NCI-H2227 (cell line): ENCODE measurements at regions not wholly inside any gene's neighbourhood (a gene's known extent, or its start where the extent isn't known, plus 50 kb on each side); places are given as distances from the start of the nearest gene placed in this dataset.
"Not testable (repeated sequence)": the region's sequence is repeated elsewhere in the genome, so short reads cannot be mapped to it uniquely, and the experiment has no call there.

Source experiments
- DNase-seq: peaks from one replicate; lab custom pipeline; 2025; ENCODE audit not compliant: unreplicated experiment; lab: John Stamatoyannopoulos, UW

DNA sequence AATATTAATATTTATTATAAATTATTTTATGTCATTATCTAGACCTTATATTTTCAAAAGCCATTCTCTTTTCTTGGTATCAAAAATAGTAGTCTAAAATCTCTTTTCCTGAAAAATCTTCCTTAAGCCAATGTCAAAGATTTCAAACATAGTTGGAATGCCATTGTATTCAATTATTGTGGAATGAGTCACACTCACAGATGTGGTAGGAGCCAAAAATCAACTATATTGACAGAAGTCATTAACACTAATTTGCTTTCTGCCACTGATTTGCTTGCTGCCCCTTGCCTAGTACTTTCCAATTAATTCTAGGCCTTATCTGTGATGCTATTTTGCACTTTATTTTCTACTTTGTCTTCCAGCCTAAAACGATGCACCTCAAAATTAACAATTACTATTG, 1326.3 kb upstream of the GJE1 start:
- no peak for DNase-seq

DNA sequence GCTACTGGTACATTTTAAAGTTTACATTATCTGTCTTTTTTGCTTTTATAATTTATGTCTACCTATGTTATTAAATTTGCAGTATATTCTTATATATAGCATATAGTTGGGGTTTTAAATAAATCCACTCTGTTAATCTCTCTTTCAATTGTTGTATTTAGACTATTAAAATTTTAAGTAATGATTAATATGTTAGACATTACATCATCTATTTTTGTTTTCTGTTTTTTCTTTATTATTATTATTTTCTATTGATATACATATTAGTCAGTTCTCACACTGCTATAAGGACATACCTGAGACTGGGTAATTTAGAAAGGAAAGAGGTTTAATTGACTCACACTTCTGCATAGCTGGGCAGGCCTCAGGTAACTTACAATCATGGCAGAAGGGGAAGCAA, 1338.2 kb upstream of the GJE1 start:
- DNase-seq = no peak

- no peak for DNase-seq
Measured at GRCh38 chr6:140790109-140790508, 1342.6 kb upstream of the GJE1 start.

- no peak for DNase-seq
Measured at GRCh38 chr6:140789466-140789865, 1343.3 kb upstream of the GJE1 start.

DNA sequence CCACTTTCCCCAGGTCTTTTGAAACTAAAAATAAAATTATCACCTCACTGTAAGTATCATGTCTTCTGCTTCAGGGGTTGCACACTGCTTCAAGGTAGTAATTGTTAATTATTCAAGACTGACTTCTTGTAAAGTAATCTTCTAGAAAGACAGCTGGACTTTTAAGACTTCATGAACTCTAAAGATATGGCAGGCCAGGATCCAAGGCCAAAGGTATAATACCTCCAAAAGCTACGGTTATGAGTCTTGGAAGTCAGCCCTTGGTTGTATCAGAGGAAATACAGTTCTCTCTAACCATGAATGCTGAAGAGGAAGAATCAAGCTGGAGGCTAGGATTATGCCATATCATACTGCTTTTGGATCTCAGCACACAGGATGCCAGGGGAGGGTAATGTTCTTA, 1346.8 kb upstream of the GJE1 start:
- DNase-seq = no peak

DNA sequence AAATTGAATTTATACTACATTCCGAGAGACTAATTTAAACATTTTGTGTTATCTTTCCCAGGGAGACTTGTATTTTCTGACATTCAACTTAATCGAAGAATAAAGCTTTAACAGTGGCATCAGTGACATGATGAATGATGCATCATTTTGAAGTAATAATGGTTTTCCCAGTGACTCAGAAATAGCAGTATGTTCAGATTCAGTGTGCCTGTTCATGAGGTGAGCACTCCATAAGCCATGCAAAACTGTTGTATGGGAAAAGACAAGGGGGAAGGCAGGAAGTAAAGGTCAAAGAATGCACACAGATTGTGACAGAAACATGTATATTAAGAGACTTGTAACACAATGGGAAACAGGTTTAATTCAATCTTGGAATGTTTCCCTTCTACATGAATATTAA, 1348.2 kb upstream of the GJE1 start:
- DNase-seq = no peak

DNA sequence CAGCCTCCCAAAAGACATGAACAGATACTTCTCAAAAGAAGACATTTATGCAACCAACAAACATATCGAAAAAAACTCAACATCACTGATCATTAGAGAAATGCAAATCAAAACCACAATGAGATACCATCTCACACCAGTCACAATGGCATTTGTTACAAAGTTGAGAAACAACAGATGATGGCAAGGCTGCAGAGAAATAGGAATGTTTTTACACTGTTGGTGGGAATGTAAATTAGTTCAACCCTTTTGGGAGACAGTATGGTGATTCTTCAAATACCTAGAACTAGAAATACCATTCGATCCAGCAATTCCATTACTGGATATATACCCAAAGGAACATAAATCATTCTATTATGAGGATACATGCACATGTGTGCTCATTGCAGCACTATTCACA, 1349.2 kb upstream of the GJE1 start:
- DNase-seq = not testable (repeated sequence)

- no peak for DNase-seq
Measured at GRCh38 chr6:140782941-140783340, 1349.8 kb upstream of the GJE1 start.

- DNase-seq = no peak
Measured at GRCh38 chr6:140779991-140780596, 1352.6 kb upstream of the GJE1 start.

DNA sequence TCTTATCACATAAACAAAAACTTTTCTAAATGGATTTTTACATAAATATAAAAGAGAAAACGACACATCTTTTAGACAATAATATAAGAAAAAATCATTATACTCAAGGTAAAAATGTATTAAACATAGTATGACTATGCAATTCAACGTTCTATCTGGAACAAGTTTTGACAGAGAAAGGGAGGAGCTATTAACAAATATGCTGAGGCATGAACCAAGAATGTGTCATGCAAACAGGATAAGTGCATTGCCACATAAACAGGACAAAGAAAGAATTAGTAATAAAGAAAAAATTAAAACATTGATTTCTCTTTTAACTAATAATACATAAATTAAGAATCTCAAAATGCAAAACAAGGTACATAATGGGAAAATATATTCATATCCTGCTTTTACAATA, 1353.4 kb upstream of the GJE1 start:
- DNase-seq = no peak

DNA sequence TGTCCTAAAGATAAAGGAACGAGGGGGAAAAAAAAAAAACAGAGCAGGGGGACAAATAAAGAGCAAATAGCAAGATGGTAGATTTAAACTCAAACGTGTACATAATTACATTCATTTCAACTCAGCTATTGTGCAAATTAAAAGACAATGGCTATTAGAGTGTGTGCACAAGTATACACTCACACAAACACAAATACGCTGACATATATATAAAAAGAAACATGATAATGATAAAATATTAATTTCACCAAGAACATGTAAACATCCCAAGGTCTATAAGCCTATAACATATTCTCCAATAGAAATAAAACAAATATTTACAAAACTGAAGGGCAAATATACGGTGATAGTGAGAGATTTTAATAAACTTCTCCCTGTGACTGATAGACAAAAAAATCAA, 1354.9 kb upstream of the GJE1 start:
- DNase-seq = no peak

DNA sequence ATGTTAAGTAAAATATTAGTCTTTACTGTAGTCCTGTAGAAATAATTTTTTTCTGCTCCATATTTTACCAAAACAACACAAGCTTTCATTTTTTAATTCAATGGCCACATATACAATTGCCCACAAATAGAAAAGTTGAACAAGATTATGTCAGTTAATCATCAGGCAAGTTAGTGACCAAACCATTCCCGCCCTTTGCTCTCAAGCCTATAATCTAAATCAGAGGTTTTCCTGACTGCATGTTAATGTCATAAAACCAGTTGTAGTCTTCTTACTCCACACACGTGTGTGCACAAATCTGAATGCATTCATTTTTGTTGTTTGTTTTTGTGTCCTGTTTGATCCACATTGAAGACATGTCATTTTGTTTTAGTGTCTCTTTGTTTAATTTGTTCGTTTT, 1357.7 kb upstream of the GJE1 start:
- no peak for DNase-seq

- DNase-seq = no peak
Measured at GRCh38 chr6:140774080-140774505, 1358.6 kb upstream of the GJE1 start.

DNA sequence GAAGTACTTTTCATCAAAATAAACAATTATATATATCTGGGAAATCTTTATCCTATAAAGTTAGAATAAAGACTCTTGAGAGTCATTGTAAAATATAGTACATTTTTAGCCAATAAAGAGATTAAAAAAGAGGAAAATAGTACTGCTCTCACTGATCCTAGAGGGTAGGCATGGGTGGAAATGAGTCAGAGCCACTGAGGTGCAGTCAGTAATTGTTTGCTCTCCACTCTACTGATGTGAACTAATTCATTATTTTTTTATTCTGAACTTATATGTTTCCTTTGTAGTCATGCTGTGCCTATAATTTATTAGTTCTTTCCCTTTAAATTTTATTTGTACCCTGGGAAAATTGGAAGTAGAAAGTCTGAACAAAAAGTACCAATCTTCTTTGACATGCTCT, 1359.4 kb upstream of the GJE1 start:
- DNase-seq = no peak

DNA sequence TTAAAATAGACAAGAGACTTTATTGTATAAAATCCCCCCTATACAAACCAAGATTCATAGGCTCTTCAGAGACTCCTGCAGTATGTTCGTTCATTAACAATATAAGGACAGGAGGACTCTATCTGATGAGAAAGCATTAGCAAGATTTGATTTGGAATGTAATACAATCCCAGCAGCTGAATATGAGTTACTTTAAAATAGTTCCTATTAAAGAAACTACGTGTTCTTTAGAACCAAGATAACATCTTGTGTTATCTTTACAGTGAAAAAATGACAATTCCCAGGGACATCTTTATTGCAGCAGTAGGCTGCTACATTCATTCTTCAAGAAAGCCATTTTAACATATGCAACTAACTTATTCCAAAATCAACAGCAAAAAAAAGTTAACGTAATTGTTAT, 1360.1 kb upstream of the GJE1 start:
- DNase-seq = no peak

GRCh38 chr6:140768133-140768532, 1364.6 kb upstream of the GJE1 start:
- DNase-seq = no peak

- DNase-seq = no peak
Measured at GRCh38 chr6:140766999-140767398, 1365.7 kb upstream of the GJE1 start.

GRCh38 chr6:140758169-140758877, 1374.4 kb upstream of the GJE1 start:
- no peak for DNase-seq

- no peak for DNase-seq
Measured at GRCh38 chr6:140752234-140752633, 1377.8 kb upstream of the CITED2 start.

- no peak for DNase-seq
Measured at GRCh38 chr6:140747114-140747513, 1372.7 kb upstream of the CITED2 start.

DNA sequence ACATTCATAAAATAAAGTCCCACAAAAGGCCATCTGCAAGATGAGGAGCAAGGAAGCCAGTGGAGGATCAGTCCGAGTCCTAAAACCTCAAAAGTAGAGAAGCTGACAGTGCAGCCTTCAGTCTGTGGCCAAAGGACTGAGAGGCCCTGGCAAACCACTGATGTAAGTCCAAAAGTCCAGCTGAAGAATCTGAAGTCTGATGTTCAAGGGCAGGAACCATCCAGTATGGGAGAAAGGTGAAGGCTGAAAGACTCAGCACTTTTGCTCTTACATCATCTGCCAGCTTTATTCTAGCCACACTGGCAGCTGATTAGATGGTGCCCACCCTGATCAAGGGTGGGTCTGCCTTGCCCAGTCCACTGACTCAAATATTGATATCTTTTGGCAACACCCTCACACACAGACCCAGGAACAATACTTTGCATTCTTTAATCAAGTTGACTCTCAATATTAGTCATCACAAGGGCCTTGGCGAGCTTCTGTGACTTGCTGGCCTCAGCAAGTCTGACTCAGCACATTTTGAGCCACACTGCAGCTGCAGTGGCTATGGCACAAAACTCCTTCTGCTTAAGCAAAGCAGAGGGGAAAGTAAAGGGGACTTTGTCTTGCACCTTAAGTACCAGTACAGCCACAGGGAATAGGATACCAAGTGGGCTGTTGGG, 1370.3 kb upstream of the CITED2 start:
- no peak for DNase-seq

DNA sequence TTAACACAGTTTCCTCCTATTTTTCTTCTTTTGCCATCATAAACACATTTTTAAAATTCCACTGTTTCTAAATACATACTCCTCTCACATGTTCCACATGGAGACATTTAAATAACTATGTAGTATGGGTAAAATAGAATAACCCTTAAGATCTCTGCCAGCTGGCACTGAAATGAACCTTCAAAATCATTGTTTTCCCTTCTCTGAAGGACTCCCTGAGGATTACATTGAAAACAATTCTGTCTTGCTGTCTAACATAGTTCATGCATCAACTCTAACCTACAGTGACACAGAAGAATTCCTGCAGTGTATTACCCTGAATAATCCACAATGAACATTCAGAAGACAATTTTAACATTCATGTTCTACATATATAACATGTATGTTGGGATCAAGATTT, 1361.8 kb upstream of the CITED2 start:
- no peak for DNase-seq

DNA sequence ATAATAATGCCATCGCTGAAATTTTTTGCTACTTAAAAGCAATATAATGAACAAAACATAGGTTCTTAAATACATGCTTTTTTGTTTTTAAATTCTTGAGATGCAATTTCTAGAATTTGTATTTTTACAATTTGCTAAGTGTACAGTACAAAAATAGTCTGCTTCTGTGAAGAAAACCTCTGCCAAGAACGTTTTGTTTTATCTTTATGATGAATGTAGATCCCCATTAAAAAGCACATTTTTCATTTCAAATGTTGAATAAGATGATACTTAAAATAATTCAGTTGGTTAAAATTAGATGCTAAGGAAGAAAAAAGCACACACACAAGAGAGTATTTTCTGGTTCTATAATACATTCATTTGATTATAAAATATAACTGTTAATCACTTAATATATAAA, 1358.5 kb upstream of the CITED2 start:
- no peak for DNase-seq
